Neural cell (in vitro differentiated cells): ENCODE measurements at regions not wholly inside any gene's neighbourhood (a gene's known extent, or its start where the extent isn't known, plus 50 kb on each side); places are given as distances from the start of the nearest gene placed in this dataset.

Source experiments
- H2AFZ ChIP-seq: fragments of 200-600, 300-800 bp; sonication (generic), shearing (Covaris generic); 2 replicates; pipeline ENCODE4 v1.6.0; 2014; ENCODE audit warnings: low read depth, mild to moderate bottlenecking, antibody characterized with exemption, low read length, moderate library complexity
- H3F3A ChIP-seq: fragments of 200-600 bp; shearing (Covaris generic); 2 replicates; pipeline ENCODE4 v1.6.1; 2016; ENCODE audit warnings: mild to moderate bottlenecking, moderate library complexity, mixed read lengths, antibody characterized with exemption, low read length; ENCODE audit not compliant: insufficient read depth, poor library complexity, severe bottlenecking
- H3K27ac ChIP-seq: fragments of 200-600, 300-800 bp; sonication (generic), shearing (Covaris generic); 2 replicates; pipeline ENCODE4 v1.5.1; 2014; ENCODE audit warnings: mild to moderate bottlenecking, low read length, moderate library complexity
- H3K27me3 ChIP-seq: fragments of 300-800, 200-600 bp; sonication (generic), shearing (Covaris generic); 2 replicates; pipeline ENCODE4 v1.6.0; 2014; ENCODE audit warnings: mild to moderate bottlenecking, low read depth, low read length, moderate library complexity; ENCODE audit not compliant: insufficient read depth
- H3K36me3 ChIP-seq: fragments of 300-800, 200-600 bp; sonication (generic), shearing (Covaris generic); 2 replicates; pipeline ENCODE4 v1.5.1; 2014; ENCODE audit warnings: mild to moderate bottlenecking, antibody characterized with exemption, low read length, moderate library complexity; ENCODE audit not compliant: insufficient read depth
- H3K4me2 ChIP-seq: fragments of 300-800, 200-600 bp; sonication (generic), shearing (Covaris generic); 2 replicates; pipeline ENCODE4 v1.6.0; 2014; ENCODE audit warnings: mild to moderate bottlenecking, low read length
- H3K4me3 ChIP-seq: fragments of 300-800, 200-600 bp; sonication (generic), shearing (Covaris generic); 2 replicates; pipeline ENCODE4 v1.5.1; 2014; ENCODE audit warnings: mild to moderate bottlenecking, low read length, moderate library complexity
- H3K79me2 ChIP-seq: fragments of 200-600 bp; shearing (Covaris generic); replicated peaks from 2 replicates; pipeline ENCODE4 v1.6.0; 2014; ENCODE audit warnings: mild to moderate bottlenecking, low read length, moderate library complexity; ENCODE audit not compliant: insufficient read depth
- H3K9ac ChIP-seq: fragments of 300-800, 200-600 bp; sonication (generic), shearing (Covaris generic); 2 replicates; pipeline ENCODE4 v1.6.1; 2016; ENCODE audit warnings: mild to moderate bottlenecking, low read length, mixed read lengths
- H3K9me2 ChIP-seq: fragments of 200-600 bp; shearing (Covaris generic); 2 replicates; pipeline ENCODE4 v1.6.1; 2016; ENCODE audit warnings: mild to moderate bottlenecking, low read length, mixed read lengths; ENCODE audit not compliant: insufficient read depth
- H3K9me3 ChIP-seq: fragments of 200-600, 300-800 bp; sonication (generic), shearing (Covaris generic); 2 replicates; pipeline ENCODE4 v1.6.1; 2016; ENCODE audit warnings: mild to moderate bottlenecking, mixed run types, low read length, moderate library complexity, mixed read lengths
- H4K20me1 ChIP-seq: fragments of 200-600 bp; shearing (Covaris generic); 2 replicates; pipeline ENCODE4 v1.6.1; 2016; ENCODE audit warnings: mild to moderate bottlenecking, mixed run types; ENCODE audit not compliant: insufficient read depth
- CTCF ChIP-seq: fragments of 450-650 bp; IDR thresholded peaks from 2 replicates; pipeline ENCODE4 v1.5.1; 2014; ENCODE audit warnings: antibody characterized with exemption, mild to moderate bottlenecking, moderate library complexity; ENCODE audit not compliant: poor library complexity, severe bottlenecking
- EP300 ChIP-seq: fragments of 450-650 bp; conservative IDR thresholded peaks from 2 replicates; pipeline ENCODE4 v1.6.1; 2014; ENCODE audit warnings: antibody characterized with exemption, mild to moderate bottlenecking, moderate library complexity; ENCODE audit not compliant: poor library complexity, severe bottlenecking
- EZH2 ChIP-seq: fragments of 200-600, 300-800 bp; shearing (Covaris generic), sonication (generic); IDR thresholded peaks from 2 replicates; pipeline ENCODE4 v1.6.1; 2014; ENCODE audit warnings: antibody characterized with exemption, low read length, borderline replicate concordance, mild to moderate bottlenecking; ENCODE audit not compliant: insufficient read depth, poor library complexity, severe bottlenecking
- MXI1 ChIP-seq: fragments of 450-650 bp; conservative IDR thresholded peaks from 2 replicates; pipeline ENCODE4 v1.6.1; 2014; ENCODE audit warnings: antibody characterized with exemption, mild to moderate bottlenecking; ENCODE audit not compliant: poor library complexity, severe bottlenecking
- POLR2AphosphoS5 ChIP-seq: IDR thresholded peaks from 2 replicates; pipeline ENCODE4 v1.6.1; 2012
- RAD21 ChIP-seq: fragments of 450-650 bp; conservative IDR thresholded peaks from 2 replicates; pipeline ENCODE4 v1.6.1; 2014; ENCODE audit warnings: antibody characterized with exemption, mild to moderate bottlenecking, moderate library complexity
- REST ChIP-seq: IDR thresholded peaks from 2 replicates; pipeline ENCODE4 v1.6.1; 2012; ENCODE audit warnings: borderline replicate concordance
- SMC3 ChIP-seq: fragments of 450-650 bp; conservative IDR thresholded peaks from 2 replicates; pipeline ENCODE4 v1.6.1; 2014; ENCODE audit warnings: antibody characterized with exemption, mild to moderate bottlenecking, moderate library complexity; ENCODE audit not compliant: poor library complexity
- TAF1 ChIP-seq: IDR thresholded peaks from 2 replicates; pipeline ENCODE4 v1.6.1; 2012; ENCODE audit warnings: low read depth

- H3K4me2 ChIP-seq, result no peak overlapping the region
- H3K9ac ChIP-seq, result no peak overlapping the region
- TF ChIP-seq MXI1 (no peak), CTCF (no peak), REST (no peak), RAD21 (no peak), EP300 (no peak), EZH2 (no peak), SMC3 (no peak), TAF1 (no peak), POLR2AphosphoS5 (no peak)
- H3K27me3 ChIP-seq, result no peaks in the 10 kb centered on the region
- no peaks in the 10 kb centered on the region for H4K20me1 ChIP-seq
- H3K9me2 ChIP-seq, result no peaks in the 10 kb centered on the region
- H3K36me3 ChIP-seq, result no peaks in the 10 kb centered on the region
- H3K27ac ChIP-seq, result no peak overlapping the region
- H3F3A ChIP-seq, result no peaks in the 10 kb centered on the region
- no peaks in the 10 kb centered on the region for H3K9me3 ChIP-seq
- no peaks in the 10 kb centered on the region for H3K79me2 ChIP-seq
- H3K4me3 ChIP-seq, result no peak overlapping the region
- H2AFZ ChIP-seq, result no peak overlapping the region
These were observed 223.0 kb downstream of the COX18 start for GRCh38 chr4:72846280-72847111.

GRCh38 chr4:72843466-72843865 is 226.1 kb downstream of the COX18 start:
- Histone ChIP-seq H3K9me2 (no peaks in the 10 kb centered on the region), H3K27me3 (no peaks in the 10 kb centered on the region), H3K36me3 (no peaks in the 10 kb centered on the region), H3K9ac (no peak overlapping the region), H3K27ac (no peak overlapping the region), H2AFZ (no peak overlapping the region), H3K9me3 (no peaks in the 10 kb centered on the region), H3K79me2 (no peaks in the 10 kb centered on the region), H3F3A (no peaks in the 10 kb centered on the region), H3K4me2 (no peak overlapping the region), H4K20me1 (no peaks in the 10 kb centered on the region), H3K4me3 (no peak overlapping the region)
- no peak for TF ChIP-seq EZH2
- TF ChIP-seq RAD21, result no peak
- TF ChIP-seq POLR2AphosphoS5, result no peak
- TF ChIP-seq TAF1, result no peak
- no peak for TF ChIP-seq SMC3
